M059J (cell line): ENCODE measurements at regions not wholly inside any gene's neighbourhood (a gene's known extent, or its start where the extent isn't known, plus 50 kb on each side); places are given as distances from the start of the nearest gene placed in this dataset.

Experiments used
- DNase-seq: peaks from one replicate; pipeline ENCODE4 v3.0.0-alpha.2; 2012; ENCODE audit warnings: low read depth

DNA sequence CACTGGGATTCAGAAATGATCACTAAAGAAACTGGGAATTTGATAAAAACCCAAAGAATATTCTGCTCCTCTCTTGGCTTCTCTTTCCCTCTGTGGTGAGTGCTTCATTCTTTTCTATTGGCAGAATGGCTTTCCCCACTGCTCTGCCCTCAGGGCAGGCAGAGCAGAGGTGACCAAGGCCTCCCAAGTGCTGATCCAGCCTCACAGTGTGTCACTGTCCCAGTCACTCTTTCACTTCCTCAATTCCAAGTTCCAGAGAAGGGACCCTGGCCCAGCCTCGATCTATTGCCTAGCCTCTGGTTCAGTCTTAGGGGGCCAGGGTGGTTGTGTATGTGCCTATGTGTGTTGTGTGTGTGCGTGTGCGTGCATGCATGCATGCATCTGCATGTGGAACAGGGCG, 180.6 kb upstream of the TMTC4 start:
- DNase-seq, result peak; percentile 58

DNA sequence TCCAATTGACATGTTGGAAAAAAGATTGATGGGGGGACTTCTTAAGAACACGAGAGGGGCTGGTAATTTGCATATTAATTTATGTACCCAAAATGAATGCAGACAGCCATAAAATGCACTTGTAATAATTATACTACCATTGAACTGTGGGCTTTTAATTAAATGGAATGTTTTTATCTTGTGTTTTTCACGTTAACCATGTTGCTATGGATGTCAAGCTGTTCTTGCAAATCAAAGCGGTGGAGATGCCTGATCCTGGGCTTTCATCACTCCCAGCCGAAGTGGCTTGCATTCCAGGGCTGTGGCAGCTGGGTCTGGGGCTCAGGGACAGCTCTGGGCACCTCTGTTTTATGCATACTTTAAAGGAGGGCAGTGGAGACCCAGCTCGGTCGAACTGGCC, 179.4 kb upstream of the TMTC4 start:
- peak; percentile 11 for DNase-seq

DNA sequence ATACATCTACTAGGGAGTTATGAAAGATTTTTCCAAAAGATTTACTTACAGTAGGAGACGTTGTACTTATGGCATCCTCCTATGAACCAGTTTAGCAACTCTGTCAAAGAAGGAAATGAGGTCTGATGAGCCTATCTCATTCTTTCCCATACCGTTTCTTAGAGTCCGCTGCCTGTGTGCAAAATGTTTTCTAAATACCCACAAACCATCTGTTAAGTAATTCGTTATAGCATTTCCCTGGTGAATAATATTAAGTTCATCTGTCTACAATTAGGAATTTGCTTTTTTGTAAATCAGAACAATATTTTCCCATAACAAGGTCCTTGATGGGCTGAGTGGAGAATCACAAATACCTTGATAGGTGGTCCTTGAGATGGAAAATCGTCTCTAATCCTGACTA, 178.8 kb upstream of the TMTC4 start:
- no peak for DNase-seq

DNA sequence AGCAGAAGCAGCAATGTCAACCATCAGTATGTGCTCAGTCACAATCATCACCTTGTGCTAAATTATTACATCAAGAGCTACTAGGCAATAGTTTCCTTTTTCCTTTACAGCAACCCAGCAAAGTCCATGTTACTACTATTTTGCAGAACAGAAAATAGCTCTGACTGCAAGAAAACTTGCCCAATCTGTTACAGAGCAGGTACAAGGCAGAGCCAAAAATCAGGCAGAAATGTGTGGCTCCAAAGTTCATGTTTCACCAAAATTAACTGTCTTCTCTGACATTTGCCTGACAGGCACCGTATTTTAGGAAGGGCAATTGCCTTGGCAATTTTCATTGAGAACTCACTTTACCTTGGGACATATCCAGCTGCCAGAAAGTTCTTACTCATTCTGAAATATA, 177.6 kb upstream of the TMTC4 start:
- no peak for DNase-seq

DNA sequence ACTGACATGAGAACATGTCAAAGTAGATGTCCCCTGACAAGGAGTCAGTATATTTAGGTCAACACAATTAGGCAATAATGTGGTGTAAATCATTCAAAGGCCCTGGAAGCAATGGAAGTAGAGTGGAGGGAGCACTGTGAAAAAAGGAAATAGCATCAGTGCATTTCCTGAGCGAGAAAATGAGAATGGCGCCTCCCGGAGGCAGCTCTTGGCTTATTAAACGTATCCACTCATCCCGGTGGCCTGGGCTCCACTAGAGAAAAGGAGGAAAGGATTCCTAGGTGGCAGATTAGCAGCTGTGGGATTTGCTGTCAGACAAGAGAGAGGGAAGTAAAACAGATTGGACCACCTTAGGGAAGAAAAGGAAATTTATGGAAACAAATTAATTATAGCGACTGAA, 173.7 kb upstream of the TMTC4 start:
- DNase-seq, result no peak

DNA sequence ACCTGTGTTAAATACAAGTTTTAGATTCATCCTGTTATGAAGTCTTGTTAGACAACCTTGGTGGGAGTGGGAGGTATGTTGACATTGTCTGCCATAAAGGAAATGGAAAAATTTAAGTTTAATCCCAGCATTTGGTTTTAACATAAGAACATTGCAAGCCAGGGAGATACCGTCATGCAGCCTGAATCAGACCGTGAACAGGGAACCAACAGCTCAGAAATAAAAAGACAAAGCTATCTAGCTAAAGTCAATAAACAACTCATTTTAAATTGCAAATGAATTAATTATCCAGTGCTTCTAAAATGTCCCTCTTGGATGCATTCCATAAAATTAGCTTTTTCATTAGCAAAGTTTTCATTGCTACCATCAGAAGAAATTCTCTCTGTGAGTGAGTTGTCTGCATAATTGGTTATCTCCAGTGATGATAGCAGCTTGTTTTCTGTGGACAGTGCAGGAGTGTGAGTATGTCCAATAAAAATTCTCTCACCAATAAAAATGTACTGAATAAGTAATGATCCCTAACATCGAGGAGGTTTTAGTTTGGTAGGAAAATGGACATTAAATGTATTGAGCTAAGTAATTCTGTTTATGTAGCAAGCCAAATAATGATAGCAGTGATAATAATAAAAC, 170.6 kb upstream of the TMTC4 start:
- DNase-seq, result no peak

DNA sequence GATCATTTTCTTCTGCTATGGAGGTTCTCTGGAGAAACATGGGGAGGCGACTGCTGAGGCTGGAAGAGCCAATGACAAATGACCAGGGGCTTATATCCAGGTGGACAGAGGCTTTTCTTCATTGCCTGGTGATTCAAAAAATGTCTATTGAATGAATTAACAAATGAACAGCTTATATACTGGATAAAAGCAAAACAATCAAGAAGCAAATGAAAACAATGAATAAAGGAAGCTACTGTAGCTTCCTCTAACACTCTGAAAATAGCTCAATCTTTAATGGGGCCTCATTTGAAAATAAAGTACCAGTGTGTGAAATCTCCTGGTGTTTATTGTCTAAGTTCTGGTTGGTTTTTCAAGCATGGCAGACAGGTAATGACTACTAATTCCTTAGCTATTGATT, 167.5 kb upstream of the TMTC4 start:
- no peak for DNase-seq

DNA sequence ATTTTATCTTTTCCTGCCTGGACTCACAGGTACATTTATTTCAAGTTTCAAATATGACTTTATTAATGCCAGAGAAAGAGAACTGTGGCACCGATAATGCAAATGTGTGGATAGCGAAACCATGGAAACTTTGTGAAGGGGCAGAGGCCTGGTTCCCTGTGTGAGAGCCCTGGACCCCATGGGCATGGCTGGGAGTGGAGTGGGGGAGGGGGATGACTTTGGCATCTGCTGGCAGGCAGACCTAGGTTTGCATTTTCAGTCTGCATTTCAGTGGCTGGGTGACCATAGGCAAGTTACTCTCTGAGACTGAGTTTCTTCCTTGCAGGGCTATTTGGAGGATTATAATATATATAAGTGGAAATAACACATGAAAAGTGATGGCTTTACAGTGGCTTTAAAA, 163.8 kb upstream of the TMTC4 start:
- DNase-seq, result no peak

DNA sequence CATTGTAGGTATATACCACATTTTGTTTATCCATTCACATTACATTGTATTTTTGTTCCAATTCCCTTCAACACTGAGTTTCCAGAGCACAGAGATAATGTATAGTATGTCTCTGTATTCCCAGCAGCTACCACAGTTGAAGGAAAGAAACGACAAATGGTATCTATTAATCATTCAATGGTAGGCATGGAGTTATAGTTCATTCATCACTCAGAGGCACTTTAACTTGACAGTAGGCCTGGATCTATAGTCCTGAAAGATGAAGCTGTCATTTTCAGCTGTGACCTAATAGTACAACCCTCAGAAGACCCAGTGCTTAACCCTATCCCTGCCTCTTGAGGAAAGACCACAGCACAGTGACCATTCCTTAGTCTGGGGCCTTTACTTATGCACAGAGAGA, 163.0 kb upstream of the TMTC4 start:
- no peak for DNase-seq

DNA sequence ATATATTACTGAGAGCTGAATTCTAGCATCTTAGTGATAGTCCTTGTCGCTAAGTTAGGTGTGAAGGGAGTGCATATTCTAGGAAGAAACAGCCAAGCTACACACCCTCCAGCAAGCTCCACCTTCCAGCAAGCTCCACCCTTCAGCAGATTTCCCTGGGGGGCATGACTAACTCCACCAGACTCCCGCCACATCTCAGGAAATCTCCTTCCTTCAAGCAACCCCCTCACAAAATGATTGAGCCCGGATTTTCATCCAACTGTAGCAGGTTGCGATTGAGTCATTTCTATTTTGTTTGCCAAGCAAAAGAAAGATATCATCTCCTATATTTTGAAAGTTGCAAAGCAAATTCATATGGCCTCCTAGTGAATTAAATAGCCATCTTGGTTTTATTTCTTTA, 162.1 kb upstream of the TMTC4 start:
- DNase-seq, result peak; percentile 61

DNA sequence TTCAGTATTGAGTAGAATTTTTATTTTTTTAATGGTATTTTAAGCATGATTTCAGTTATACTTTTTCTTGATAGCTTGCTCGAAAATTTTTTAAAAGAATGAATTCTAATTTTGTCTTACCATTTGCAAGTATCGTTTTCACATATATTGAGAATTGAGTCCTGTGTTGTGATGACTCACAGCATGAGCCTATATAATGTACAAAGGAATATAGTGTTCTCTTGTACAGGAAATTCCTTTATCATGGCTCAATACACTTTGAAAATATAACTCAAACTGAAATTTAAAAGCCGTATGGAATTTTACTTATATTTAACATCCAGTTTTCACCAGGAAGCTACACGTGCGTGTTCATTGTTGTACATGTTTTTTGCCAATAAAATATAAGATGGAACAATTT, 161.1 kb upstream of the TMTC4 start:
- no peak for DNase-seq

DNA sequence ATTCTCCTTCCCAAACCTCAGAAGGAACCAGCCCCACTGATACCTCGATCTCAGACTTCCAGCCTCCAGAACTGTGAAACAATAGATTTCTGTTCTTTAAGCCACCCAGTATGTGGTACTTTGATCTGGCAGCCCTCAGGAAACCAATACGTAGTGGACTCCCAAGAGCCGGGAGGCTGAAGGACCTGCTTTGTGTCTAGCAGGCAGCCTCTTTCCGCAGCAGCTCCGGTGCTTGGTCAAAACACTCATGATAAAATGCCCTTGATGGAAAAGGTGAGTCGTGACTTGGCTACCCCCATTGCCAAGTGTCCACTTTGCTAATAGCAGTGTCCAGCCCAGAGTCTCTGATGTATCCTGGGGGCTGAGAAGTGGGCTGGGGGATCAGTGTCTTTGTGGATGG, 158.8 kb upstream of the TMTC4 start:
- DNase-seq, result no peak

DNA sequence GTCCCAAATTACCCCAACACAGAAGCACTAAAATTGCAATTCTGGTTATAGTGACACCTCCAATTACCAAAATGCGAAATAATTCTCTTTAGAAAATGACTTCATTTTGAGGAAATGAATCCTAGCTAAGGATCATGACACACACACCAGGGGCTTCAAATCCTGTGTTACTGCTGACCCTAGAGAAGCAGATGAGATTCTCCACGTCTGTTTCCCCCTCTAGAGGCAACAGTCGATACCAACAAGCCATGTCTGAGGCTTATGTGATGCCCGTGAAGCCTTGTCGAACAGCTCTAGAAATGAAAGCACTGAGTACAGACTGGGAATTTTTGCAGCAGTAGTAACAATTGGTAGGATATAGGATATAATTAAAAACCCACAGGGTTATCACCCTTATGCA, 153.6 kb upstream of the TMTC4 start:
- no peak for DNase-seq

DNA sequence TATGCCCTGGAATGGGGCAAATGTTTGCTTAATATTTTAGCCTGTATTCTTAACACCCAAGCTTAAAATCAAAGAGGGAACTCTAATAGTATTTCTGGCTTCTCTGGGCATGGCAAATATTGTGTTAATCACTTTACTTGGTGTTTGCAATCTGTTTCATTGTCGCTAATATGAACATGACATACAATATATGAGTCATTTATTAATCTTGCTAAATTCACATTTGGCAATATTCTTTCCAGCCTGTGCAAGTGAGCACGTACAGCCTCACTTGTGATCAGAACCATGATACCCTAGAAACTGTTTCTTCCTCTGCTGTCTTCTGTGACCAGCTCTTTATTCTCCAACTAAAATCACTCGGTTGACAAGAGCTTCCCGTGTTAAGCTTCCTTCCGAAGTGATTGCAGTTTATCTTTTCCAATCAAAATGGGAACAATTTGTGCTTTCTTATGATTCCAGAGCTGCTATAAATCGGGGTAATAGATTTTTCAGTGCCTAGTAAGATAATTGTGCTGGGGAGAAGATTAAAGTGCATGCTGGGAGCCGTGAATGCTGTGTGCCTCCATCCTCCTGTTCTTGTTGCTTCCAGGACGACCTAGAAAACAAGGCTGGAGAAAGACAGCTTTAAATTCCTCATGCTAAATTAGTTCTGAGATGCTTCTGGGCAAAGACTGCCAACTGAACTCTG, 153.0 kb upstream of the TMTC4 start:
- no peak for DNase-seq

DNA sequence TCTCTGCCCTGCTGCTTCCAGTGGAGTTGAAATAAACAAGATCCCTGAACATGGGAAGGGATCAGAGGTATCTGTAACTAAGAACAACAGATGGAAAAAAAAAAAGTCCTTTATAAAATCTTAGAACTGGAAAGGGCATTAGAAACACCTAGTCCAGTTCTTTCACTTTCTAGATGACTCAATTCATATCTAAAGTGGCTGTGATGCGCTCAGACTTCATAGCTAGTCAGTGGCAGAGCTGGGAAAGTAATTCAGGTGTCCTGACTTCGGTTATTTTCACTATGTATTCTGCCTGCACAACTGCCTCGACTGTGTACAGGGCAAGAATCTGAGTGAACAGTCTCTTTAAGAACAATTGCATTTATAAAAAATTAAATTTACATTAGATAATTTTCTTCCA, 151.8 kb upstream of the TMTC4 start:
- DNase-seq, result peak; percentile 6

DNA sequence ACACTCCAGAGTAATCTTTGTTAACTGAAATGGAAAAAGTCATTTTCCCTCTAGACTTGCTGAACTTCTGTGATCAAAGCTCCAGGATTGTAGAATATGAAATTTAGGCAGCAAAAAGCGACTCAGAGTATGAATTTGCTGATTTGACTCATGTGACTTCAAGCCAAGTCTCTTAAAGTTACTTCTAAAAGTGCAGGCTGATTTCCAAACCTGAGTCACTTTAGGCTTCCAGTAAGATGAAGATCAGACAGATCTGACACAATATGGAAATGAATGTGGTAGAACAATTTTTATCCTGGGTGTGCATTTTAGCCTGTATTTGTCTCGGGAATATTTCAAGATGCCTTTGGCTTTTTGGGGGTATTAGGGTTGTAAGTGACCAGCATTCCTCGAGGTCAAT, 151.0 kb upstream of the TMTC4 start:
- DNase-seq, result peak; percentile 29

DNA sequence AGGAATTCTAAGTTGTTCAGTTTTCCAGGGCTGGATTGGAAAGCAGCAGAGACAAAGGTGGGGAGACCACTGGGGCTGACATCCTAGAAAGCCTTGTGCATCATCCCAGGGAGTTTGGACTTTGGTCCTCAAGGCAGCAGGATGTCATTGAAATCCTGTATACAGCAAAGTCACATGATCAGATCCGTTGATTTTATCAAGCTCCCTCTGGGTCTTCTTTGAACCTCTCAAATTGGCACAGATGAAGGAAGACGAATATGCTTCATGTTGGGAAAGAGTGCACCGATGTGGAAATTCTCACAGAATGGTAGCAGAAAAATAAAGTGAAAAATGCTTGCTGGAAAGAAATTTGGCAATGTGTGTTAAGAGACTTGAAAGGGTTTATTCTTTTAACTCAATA, 149.8 kb upstream of the TMTC4 start:
- no peak for DNase-seq

DNA sequence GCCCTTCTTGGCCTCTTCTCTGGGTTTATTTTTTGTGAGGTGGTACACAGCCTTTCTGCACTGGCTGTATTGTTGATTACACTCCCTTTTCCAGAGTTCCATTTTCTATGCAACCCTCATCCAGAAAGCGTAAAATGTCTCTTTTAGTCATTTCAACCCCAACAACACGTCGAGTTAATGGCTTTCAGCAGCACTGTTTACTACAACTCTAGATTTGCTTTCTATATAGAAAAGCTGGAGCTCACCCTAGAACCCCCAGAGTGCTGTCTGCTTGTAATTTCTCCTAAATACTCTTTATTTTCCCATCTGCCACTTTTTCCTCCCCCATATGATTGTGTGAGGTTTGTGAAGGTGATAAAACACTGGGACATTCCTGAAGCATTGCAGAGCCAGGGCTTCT, 148.9 kb upstream of the TMTC4 start:
- no peak for DNase-seq

DNA sequence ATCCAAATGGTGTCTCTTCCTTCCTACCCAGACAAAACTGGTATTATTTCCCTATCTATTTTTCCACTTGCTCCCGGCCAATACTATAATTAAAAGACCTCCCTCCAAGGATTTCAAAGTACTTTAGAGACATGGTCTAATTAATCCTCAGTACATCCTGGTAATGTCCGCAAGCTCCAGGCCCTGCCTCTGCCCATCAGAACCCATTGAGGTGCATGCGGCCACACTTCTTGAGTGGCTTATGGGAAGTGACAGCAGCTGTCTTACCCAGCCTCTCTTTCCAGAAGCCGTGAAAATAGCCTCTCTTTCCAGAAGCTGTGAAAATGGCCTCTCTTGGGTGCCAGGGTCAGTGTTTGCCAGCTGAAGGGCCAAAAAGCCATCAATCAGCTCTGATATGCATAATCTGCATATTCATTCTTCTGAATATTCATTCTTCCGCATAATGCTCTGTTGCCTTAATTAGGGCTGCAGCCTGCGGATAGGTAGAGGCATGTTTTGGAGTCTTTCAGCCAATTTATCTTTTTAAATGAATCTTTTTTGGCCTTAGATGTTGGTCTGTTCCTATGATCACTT, 148.4 kb upstream of the TMTC4 start:
- no peak for DNase-seq

DNA sequence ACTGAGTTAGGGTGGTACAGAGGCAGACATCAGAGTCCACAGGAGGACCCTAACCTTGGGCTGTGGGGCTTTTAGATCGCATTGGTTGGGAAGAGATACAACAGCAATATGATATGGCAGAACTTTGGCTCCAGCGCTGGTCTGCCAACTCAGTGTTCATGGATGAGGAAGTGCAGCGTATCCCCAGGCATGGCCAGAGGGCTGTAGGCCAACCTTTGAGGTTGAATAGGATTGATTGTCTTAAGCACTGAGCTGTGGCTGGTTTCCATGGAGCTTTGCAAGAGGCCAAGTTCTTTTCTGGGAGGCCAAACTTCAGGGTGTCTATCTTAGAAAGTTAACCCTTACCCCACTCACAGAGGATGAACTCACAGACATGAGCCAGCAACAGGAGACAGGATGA, 144.1 kb upstream of the TMTC4 start:
- DNase-seq, result peak; percentile 3

DNA sequence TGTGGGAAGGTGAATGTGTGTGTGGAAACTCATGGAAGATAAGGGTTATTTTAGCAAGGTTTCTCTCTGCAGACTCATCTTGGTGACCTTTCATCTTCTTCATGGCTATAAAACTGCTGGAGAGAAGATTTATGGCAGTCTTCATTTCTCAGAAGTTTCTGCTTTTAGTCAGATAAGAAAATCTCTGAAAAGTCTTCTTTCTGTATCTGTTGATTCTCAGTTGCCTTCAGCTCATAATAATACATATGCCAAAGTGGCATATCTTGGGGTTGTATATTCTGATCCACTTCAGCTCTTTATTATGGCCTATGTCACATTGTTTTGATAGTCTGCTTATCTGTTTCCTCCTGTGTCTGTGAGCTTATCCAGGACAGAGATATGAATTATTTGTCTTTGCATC, 143.3 kb upstream of the TMTC4 start:
- no peak for DNase-seq

DNA sequence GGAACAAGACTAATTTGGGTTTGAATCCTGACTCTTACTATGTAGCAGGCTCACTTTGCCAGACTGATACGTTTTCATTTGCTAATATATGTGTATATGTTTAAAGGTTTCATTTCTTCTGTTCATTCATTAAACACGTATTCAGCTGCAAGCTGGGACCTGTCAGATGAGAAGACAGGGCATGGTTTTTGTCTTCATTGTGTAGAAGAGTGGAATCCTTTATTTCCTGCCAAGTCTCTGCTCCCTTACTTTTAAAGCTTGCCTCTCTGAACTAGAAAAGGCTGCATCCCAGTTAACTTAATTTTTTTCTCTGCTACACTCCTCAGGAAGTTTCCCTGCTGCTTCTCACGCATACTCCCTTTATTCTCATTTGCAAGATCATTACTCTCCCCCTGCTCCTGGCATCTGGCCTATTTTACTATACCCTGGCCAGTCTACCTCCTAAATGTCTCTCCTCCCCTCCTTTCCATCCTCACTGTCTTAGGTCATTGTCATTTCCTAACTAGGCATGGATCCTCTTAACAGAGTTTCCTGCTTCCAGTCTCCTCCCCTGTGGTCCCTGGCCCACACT, 141.0 kb upstream of the TMTC4 start:
- no peak for DNase-seq

DNA sequence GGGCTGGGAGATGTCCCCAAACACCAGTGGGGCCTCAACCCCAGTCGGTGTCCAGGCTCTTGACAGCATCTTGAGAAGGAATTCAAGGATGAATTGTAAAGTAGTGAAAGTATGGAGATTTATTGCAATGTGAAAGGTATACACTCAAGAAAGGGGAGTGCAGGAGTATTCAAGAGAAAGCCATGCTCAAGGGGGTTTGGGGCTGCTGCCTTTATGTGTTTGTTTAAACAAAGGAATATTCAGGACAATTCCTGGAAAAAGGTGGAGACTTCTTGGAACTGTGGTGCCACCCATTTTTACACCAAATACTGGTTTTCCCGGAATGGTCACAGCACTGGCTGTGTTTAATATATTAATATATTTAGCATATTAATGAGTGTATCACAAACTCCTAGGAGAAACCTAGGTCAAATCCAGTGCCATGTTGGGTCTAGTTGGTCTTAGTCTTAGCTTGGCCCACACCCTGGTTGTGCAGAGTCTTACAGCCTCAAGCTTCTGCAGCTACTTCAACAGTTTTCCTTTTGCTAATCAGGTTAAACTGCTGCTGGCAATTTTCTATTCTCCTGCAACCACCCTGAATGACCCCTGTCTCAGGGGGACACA, 138.5 kb upstream of the TMTC4 start:
- no peak for DNase-seq
